Astrocyte of the cerebellum (primary cell): ENCODE measurements at regions not wholly inside any gene's neighbourhood (a gene's known extent, or its start where the extent isn't known, plus 50 kb on each side); places are given as distances from the start of the nearest gene placed in this dataset.
"Not testable (repeated sequence)": the region's sequence is repeated elsewhere in the genome, so short reads cannot be mapped to it uniquely, and the experiment has no call there.

ENCODE experiments used
- DNase-seq: peaks from one replicate; pipeline ENCODE4 v3.0.0-alpha.2; 2011; ENCODE audit warnings: low read depth
- H3K4me3 ChIP-seq: 2 replicates; pipeline ENCODE4 v1.5.1; 2011; ENCODE audit warnings: mild to moderate bottlenecking, low read depth, low read length, moderate library complexity
- in situ Hi-C: cut with HindIII; loops from 2 replicates; pipeline ENCODE4 v1.10.0; 2017; ENCODE audit warnings: low sequenced_read_pairs
- TF ChIP-seq, protein P1 (sequence below): IDR thresholded peaks from 2 replicates; pipeline ENCODE4 v1.5.1; 2012; ENCODE audit warnings: low read length, low read depth, moderate library complexity, mild to moderate bottlenecking; ENCODE audit errors: missing control alignments

DNA sequence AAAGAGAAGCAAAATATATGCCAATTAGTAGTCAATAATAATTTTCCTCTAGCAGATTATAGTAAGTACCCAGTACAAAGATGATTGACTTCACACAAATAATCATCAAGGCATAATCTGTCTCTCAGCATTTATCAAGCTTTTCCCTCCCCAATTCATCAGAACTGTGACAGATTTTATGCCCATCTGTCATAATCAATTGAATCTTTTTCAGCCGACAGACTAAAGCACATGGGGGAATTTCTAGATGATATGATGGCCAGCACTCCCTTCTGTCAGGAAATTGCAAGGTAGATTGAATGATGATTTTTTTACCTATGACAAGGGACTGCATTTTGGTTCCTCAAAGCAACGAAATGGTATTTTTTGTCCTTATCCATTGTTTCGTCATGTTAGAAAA lies 227.1 kb upstream of the CYLC2 start:
- TF ChIP-seq, protein P1, sequence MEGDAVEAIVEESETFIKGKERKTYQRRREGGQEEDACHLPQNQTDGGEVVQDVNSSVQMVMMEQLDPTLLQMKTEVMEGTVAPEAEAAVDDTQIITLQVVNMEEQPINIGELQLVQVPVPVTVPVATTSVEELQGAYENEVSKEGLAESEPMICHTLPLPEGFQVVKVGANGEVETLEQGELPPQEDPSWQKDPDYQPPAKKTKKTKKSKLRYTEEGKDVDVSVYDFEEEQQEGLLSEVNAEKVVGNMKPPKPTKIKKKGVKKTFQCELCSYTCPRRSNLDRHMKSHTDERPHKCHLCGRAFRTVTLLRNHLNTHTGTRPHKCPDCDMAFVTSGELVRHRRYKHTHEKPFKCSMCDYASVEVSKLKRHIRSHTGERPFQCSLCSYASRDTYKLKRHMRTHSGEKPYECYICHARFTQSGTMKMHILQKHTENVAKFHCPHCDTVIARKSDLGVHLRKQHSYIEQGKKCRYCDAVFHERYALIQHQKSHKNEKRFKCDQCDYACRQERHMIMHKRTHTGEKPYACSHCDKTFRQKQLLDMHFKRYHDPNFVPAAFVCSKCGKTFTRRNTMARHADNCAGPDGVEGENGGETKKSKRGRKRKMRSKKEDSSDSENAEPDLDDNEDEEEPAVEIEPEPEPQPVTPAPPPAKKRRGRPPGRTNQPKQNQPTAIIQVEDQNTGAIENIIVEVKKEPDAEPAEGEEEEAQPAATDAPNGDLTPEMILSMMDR, result no peak
- no peak for DNase-seq
- H3K4me3 ChIP-seq, result no peak overlapping the region
- in situ Hi-C loops, result no loop called here

DNA sequence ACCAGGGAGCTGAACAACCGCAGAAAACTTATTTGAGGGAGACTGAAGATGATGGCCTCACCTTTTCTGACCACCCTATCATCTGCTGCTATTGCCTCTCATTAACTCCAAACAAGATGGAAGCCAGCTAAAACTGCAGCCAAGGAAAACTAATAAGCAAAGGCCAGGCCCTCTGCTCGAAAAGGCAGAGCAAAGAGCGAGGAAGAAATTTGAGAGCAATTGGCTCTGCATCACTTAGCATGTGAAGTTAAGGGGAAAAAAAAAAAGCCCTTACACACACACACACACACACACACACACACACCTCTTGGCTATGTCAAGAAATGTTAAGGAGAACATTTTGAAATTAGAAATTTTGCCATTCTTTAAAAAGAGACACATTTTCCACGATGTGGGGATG lies 228.1 kb upstream of the CYLC2 start:
- TF ChIP-seq, protein P1, result no peak
- DNase-seq, result no peak
- in situ Hi-C loops, result no loop called here
- no peak overlapping the region for H3K4me3 ChIP-seq

DNA sequence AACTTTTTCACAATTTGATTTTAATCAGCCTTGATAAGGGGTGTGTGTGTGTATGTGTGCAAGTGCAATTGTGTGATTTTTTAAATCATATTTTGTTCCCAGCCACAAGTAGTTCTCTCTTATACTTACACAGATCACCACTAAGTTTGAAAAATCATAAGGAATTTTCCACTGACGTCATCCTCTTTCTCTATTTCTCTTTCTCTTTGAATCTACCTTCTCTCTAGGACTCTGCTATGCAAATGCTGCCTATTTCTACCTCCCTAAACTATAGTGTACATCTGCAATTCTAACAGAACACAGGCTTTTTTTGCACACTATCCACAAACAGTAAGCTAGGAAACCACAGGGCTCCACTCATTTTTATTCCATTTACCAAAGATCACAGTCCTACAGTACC lies 254.6 kb upstream of the CYLC2 start:
- TF ChIP-seq, protein P1, result no peak
- no peak for DNase-seq
- H3K4me3 ChIP-seq, result no peak overlapping the region
- in situ Hi-C loops, result no loop called here

DNA sequence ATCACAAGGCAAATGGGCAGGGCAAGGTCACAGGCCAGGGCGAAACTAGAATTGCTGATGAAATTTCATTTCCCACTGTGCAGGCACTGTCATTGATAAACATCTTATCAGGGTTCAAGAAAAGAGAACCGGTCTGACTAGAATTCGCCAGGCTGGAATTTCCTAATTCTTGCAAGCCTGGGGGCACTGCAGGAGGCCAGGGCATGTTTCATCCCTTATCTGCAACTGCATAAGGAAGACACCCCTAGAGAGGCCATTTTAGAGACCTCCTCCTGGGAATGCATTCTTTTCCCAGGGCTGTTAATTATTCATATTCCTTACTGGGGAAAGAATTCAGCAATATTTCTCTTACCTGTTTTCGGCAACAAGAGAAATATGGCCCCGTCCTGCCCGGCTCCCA lies 266.2 kb upstream of the CYLC2 start:
- TF ChIP-seq, protein P1, result no peak
- no peak overlapping the region for H3K4me3 ChIP-seq
- in situ Hi-C loops, result no loop called here
- no peak for DNase-seq

DNA sequence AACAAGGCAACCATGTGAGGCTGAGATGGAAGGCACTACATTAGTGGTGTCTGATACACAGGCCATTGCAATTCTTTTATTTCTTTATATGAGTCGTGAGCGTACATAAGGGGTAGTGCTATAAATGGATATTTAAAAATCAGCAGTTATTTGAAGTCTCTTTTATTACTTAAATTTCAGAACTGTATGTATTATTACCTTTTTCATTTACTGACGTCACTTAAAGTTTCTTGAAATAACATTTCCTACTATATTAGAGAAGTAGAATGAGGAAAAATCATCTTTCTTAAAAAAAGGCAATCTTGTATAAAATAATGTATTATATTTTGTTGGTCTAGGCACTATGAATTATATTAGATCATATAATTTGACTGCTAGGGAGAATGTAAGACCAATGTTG lies 280.9 kb upstream of the CYLC2 start:
- in situ Hi-C loops, result no loop called here
- TF ChIP-seq, protein P1, result no peak
- H3K4me3 ChIP-seq, result no peak overlapping the region
- no peak for DNase-seq

DNA sequence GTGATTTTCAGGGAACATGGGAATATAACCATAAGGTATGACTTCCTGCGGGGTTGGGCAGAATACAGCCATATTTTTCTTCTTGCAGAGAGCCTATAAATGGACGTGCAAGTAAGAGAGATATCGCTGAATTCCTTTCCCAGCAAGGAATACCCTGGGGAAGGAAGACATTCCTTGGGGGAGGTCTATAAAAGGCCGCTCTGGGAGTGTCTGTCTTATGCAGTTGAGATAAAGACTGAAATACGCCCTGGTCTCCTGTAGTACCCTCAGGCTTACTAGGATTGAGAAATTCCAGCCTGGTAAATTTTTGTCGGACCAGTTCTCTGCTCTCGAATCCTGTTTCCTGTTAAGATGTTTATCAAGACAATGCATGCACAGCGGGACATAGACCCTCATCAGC lies 282.2 kb upstream of the CYLC2 start:
- H3K4me3 ChIP-seq, in situ Hi-C loops, DNase-seq: not testable (repeated sequence)

DNA sequence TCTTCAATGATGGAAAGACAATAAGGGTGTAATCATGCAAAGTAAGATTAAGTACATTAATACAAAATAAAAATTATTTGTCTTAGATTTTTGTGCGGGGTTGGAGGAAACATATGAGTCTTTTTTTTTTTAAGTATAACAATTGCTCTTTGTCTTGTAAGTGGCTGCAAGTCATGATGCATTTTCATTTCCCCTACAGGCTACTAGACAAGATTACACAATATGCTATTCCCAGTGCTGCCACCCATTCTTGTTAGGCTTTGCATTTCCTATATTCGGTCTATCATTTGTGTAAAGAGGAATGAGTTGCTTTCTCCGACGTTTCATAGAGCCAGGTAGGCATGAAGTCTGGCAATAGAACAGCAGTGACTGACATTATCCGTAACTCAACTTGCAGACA lies 294.2 kb upstream of the CYLC2 start:
- TF ChIP-seq, protein P1, result no peak
- in situ Hi-C loops, result no loop called here

More for the DNA sequence above, 294.2 kb upstream of the CYLC2 start:
- no peak for DNase-seq
- no peak overlapping the region for H3K4me3 ChIP-seq
